Activated B cell treated with CpG ODN at 0.5 μM for 24 hours (primary cell): ENCODE measurements at regions not wholly inside any gene's neighbourhood (a gene's known extent, or its start where the extent isn't known, plus 50 kb on each side); places are given as distances from the start of the nearest gene placed in this dataset.

Source experiments
- ATAC-seq: fragments of 200-7000 bp; cut with Tn5 transposase; one replicate; pipeline ENCODE4 v1.10.0; 2021; ENCODE audit warnings: low read depth, mild to moderate bottlenecking, moderate library complexity
- CTCF ChIA-PET: fragments of 350-600 bp; sonication (Branson Sonifier 250); formaldehyde crosslinking; loops from one replicate; lab custom pipeline; 2021; ENCODE audit warnings: antibody characterized with exemption; lab: Charles Lee
- POLR2A ChIA-PET: fragments of 350-600 bp; sonication (Branson Sonifier 250); formaldehyde crosslinking; loops from one replicate; lab custom pipeline; 2021; ENCODE audit warnings: antibody characterized with exemption; lab: Charles Lee
- DNase-seq: peaks from one replicate; pipeline ENCODE4 v3.0.0; 2022
- H3K27ac Mint-ChIP-seq: one replicate; pipeline ENCODE4 v1.8.0; 2020; ENCODE audit warnings: mixed read lengths
- H3K27me3 Mint-ChIP-seq: one replicate; pipeline ENCODE4 v1.8.0; 2021; ENCODE audit warnings: mixed read lengths
- H3K36me3 Mint-ChIP-seq: one replicate; pipeline ENCODE4 v1.8.0; 2021; ENCODE audit warnings: low read depth, mixed read lengths
- H3K4me1 Mint-ChIP-seq: one replicate; pipeline ENCODE4 v1.8.0; 2021; ENCODE audit warnings: mixed read lengths
- H3K4me3 Mint-ChIP-seq: one replicate; pipeline ENCODE4 v1.8.0; 2020; ENCODE audit warnings: mild to moderate bottlenecking, mixed read lengths
- H3K9me3 Mint-ChIP-seq: one replicate; pipeline ENCODE4 v1.8.0; 2020; ENCODE audit warnings: mixed read lengths
- intact Hi-C: fragments of 100-400 bp; cut with micrococcal nuclease; formaldehyde crosslinking; loops from one replicate; pipeline ENCODE4 v1.15.1; 2024
- TF ChIP-seq, protein P1 (sequence below): fragments of 200-600 bp; IDR thresholded peaks from one replicate; pipeline ENCODE4 v1.8.0; 2022; ENCODE audit warnings: antibody characterized with exemption, mild to moderate bottlenecking

DNA sequence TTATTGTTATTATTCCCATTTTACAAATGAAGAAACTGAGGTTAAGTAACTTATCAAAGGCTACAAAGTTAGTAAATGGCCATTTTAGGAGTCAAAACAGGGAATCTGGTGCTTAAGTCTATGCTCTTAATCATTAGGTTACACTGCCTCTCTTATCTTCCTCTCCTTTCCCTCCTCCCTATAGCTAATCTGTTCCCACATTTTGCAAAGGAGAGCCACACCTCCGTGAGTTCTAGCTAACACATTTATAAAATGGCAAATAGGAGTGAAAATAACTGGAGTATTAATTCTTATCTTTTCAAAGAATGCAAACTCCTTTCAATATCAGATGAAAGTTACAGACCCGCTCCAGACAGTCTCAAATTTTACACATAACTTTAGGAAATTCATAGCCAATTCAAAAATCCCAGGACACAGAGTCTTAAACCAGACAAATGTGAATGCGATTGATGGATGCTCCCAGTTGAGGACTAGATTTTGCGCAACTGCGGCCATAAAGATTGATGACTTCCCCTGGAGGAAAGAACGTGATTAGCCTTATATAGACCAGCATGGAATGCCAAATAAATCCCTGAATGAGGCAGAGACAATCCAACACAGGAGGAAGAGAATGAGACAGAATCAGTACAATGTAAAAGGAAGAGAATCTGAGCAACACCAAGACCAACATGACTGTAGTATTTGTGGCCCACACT lies 225.0 kb upstream of the ARID2 start:
- no peak for DNase-seq
- Mint-ChIP-seq H3K36me3 (no peaks in the 10 kb centered on the region), H3K4me1 (no peaks in the 10 kb centered on the region), H3K4me3 (no peak overlapping the region), H3K27me3 (no peaks in the 10 kb centered on the region), H3K9me3 (peaks cover 3% of the 10 kb centered on the region), H3K27ac (no peak overlapping the region)
- POLR2A ChIA-PET = no interaction called here
- CTCF ChIA-PET = no interaction called here
- TF ChIP-seq, protein P1, sequence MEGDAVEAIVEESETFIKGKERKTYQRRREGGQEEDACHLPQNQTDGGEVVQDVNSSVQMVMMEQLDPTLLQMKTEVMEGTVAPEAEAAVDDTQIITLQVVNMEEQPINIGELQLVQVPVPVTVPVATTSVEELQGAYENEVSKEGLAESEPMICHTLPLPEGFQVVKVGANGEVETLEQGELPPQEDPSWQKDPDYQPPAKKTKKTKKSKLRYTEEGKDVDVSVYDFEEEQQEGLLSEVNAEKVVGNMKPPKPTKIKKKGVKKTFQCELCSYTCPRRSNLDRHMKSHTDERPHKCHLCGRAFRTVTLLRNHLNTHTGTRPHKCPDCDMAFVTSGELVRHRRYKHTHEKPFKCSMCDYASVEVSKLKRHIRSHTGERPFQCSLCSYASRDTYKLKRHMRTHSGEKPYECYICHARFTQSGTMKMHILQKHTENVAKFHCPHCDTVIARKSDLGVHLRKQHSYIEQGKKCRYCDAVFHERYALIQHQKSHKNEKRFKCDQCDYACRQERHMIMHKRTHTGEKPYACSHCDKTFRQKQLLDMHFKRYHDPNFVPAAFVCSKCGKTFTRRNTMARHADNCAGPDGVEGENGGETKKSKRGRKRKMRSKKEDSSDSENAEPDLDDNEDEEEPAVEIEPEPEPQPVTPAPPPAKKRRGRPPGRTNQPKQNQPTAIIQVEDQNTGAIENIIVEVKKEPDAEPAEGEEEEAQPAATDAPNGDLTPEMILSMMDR = no peak
- intact Hi-C loops = no loop called here
- no peak for ATAC-seq

DNA sequence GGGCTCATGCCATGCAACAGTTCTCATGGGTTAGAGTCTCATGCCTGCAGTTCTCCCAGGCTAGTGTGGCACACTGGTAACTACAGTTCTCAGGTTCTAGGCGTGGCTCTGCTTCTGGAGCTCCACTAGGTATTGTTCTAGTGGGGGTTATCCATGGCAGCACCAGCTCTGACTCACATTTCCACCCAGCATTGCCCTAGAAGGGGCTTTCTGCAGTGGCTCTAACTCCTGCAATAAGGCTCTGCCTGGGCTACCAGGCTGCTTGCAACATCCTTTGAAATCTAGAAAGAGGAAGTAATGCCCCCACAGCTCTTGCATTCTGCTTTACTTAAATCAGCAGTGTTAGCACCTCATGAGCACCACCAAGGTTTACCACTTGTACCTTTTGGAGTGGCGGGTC lies 220.3 kb upstream of the ARID2 start:
- POLR2A ChIA-PET = no interaction called here
- Mint-ChIP-seq H3K4me1 (no peaks in the 10 kb centered on the region), H3K36me3 (peaks cover 3% of the 10 kb centered on the region), H3K27me3 (no peaks in the 10 kb centered on the region), H3K9me3 (peaks cover 7% of the 10 kb centered on the region), H3K4me3 (no peak overlapping the region), H3K27ac (no peak overlapping the region)
- CTCF ChIA-PET = no interaction called here
- intact Hi-C loops = no loop called here
- TF ChIP-seq, protein P1 = no peak
- peak; percentile 78 for ATAC-seq
- no peak for DNase-seq

DNA sequence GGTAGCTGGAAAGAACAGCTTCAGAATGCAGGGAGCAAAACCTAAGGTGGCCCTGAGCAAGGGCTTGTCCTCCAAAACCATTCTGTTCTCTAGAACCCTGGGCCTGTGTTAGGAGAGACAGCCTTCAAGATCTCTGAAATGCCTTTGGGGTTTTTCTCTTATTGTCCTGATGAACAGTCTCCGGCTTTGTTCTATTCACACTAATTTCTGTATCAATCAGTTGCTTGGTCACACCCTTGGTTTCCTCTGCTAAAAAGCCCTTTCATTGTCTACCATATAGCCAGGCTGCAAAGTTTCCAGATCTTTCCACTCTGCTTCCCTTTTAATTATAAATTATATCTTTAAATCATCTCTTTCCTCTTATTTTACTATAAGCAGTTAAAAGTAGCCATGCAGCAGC lies 219.9 kb upstream of the ARID2 start:
- peaks cover 3% of the 10 kb centered on the region for H3K36me3 Mint-ChIP-seq
- no peak overlapping the region for H3K4me3 Mint-ChIP-seq
- ChIA-PET CTCF (no interaction called here), POLR2A (no interaction called here)
- TF ChIP-seq, protein P1 = no peak
- no peaks in the 10 kb centered on the region for H3K4me1 Mint-ChIP-seq
- DNase-seq (no peak), ATAC-seq (no peak)
- peaks cover 7% of the 10 kb centered on the region for H3K9me3 Mint-ChIP-seq
- no peak overlapping the region for H3K27ac Mint-ChIP-seq
- H3K27me3 Mint-ChIP-seq = no peaks in the 10 kb centered on the region
- intact Hi-C loops = no loop called here

DNA sequence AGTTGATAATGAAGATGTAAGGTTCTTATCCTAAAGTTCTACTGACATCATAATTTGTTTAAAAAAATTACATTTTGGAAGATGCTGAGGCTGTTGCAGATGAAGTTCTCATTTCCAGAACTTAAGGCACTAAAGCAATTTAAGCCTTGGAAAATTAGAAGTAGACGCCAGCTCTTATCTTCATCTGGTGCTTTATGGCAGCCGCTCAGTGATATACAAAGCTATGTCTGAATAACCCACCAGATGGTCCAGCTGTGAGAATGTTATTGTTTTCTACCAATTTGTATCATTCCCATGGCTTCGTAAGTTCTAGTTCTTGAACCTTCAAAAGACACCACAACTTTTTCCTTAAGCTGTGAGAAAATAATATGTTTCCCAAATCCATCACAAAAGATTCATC lies 212.1 kb upstream of the ARID2 start:
- Mint-ChIP-seq H3K4me3 (no peak overlapping the region), H3K27me3 (peaks cover 5% of the 10 kb centered on the region), H3K9me3 (no peaks in the 10 kb centered on the region), H3K4me1 (peaks cover 9% of the 10 kb centered on the region), H3K27ac (no peak overlapping the region), H3K36me3 (no peaks in the 10 kb centered on the region)
- DNase-seq = no peak
- CTCF ChIA-PET = interaction anchor here (1.2 kb wide), 1 partner anchor 27 kb away, joined by 3 read pairs; no protein-coding TSS in a partner anchor
- POLR2A ChIA-PET = no interaction called here
- no peak for ATAC-seq
- TF ChIP-seq, protein P1 = no peak
- intact Hi-C loops = no loop called here

GRCh38 chr12:45518291-45519235 lies 210.9 kb upstream of the ARID2 start:
- no peak for ATAC-seq

More at GRCh38 chr12:45518291-45519235, 210.9 kb upstream of the ARID2 start:
- Mint-ChIP-seq H3K27me3 (peaks cover 5% of the 10 kb centered on the region), H3K4me1 (peaks cover 9% of the 10 kb centered on the region), H3K4me3 (no peak overlapping the region), H3K9me3 (peaks cover 6% of the 10 kb centered on the region), H3K27ac (no peak overlapping the region), H3K36me3 (no peaks in the 10 kb centered on the region)
- intact Hi-C loops = no loop called here
- TF ChIP-seq, protein P1 = no peak
- CTCF ChIA-PET = no interaction called here
- DNase-seq = no peak
- POLR2A ChIA-PET = no interaction called here
